ENCODE measurements at regions not wholly inside any gene's neighbourhood (a gene's known extent, or its start where the extent isn't known, plus 50 kb on each side); places are given as distances from the start of the nearest gene placed in this dataset.

DNA sequence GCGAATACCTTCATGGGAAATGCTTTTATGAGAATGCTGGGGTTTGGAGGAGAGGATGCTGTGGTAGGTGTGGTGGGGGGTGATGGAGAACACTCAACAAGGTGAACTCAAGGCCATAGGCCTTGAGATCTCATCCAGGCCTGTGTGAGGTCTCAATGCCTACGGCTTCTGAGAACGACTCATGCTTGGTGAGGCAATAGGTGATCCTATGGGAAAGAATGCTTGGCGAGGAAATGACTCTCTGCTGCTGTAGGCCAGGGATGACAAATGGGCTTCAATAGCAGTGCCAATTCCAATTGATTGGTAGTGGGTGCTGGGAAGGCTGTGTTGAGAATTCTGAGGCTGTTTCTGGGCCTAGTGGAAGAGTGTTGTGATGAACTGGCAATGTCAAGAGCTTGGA is 280.2 kb upstream of the CLINT1 start:
- no peak for TF ChIP-seq POLR2A (IDR thresholded peaks at IDR 0.05)
- TF ChIP-seq, protein P1, sequence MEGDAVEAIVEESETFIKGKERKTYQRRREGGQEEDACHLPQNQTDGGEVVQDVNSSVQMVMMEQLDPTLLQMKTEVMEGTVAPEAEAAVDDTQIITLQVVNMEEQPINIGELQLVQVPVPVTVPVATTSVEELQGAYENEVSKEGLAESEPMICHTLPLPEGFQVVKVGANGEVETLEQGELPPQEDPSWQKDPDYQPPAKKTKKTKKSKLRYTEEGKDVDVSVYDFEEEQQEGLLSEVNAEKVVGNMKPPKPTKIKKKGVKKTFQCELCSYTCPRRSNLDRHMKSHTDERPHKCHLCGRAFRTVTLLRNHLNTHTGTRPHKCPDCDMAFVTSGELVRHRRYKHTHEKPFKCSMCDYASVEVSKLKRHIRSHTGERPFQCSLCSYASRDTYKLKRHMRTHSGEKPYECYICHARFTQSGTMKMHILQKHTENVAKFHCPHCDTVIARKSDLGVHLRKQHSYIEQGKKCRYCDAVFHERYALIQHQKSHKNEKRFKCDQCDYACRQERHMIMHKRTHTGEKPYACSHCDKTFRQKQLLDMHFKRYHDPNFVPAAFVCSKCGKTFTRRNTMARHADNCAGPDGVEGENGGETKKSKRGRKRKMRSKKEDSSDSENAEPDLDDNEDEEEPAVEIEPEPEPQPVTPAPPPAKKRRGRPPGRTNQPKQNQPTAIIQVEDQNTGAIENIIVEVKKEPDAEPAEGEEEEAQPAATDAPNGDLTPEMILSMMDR (IDR thresholded peaks at IDR 0.05), result no peak
